Epithelial cell of esophagus (primary cell): ENCODE measurements at regions not wholly inside any gene's neighbourhood (a gene's known extent, or its start where the extent isn't known, plus 50 kb on each side); places are given as distances from the start of the nearest gene placed in this dataset.
"Not testable (repeated sequence)": the region's sequence is repeated elsewhere in the genome, so short reads cannot be mapped to it uniquely, and the experiment has no call there.

Source experiments
- DNase-seq: peaks from one replicate; pipeline ENCODE4 v3.0.0; 2010; ENCODE audit warnings: low read depth
- H3K4me3 ChIP-seq: 2 replicates; pipeline ENCODE4 v1.5.1; 2011; ENCODE audit warnings: mild to moderate bottlenecking, low read length, control low read depth
- TF ChIP-seq, protein P1 (sequence below): IDR thresholded peaks from 2 replicates; pipeline ENCODE4 v1.5.1; 2011; ENCODE audit warnings: low read depth, mild to moderate bottlenecking, low read length, control low read depth, inconsistent platforms; ENCODE audit not compliant: insufficient read depth; ENCODE audit errors: missing control alignments

DNA sequence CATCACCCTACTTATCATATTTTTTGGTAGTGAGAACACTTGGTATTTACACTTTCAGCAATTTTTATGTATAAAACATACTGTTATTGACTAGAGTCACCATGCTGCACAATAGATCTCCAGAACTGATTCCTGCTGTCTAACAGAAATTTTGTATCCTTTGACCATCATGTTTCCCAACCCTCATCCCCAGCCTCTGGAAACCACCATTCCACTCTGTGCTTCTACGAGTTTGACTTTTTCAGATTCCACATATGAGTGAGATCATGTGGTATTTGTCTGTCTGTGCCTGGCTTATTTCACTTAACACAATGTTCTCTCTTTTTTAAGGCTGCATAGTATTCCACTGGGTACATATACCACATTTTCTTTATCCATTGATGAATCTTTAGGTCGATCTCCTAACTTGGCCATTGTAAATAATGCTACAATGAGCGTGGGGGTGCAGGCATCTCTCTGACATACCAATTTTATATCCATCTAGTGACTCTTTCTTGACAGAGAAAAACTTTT is 115.9 kb upstream of the RUNX1 start:
- no peak for DNase-seq
- TF ChIP-seq, protein P1, sequence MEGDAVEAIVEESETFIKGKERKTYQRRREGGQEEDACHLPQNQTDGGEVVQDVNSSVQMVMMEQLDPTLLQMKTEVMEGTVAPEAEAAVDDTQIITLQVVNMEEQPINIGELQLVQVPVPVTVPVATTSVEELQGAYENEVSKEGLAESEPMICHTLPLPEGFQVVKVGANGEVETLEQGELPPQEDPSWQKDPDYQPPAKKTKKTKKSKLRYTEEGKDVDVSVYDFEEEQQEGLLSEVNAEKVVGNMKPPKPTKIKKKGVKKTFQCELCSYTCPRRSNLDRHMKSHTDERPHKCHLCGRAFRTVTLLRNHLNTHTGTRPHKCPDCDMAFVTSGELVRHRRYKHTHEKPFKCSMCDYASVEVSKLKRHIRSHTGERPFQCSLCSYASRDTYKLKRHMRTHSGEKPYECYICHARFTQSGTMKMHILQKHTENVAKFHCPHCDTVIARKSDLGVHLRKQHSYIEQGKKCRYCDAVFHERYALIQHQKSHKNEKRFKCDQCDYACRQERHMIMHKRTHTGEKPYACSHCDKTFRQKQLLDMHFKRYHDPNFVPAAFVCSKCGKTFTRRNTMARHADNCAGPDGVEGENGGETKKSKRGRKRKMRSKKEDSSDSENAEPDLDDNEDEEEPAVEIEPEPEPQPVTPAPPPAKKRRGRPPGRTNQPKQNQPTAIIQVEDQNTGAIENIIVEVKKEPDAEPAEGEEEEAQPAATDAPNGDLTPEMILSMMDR, result no peak
- H3K4me3 ChIP-seq, result no peak overlapping the region

DNA sequence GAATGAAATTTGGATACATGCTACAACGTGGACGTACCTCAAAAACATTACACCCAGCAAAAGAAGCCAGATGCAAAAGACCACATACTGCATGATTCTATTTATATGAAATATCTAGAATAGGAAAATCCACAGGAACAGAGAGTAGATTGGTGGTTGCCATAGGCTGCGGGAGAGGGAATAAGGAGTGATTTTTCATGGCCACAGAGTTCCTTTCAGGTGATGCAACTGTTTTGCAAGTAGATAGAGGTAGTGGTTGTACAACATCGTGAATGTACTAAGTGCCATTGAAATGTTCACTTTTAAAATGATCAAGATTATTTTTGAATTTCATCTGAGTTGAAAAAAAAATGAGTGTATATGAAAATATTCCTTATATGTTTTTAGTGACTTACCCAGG is 115.3 kb upstream of the RUNX1 start:
- no peak overlapping the region for H3K4me3 ChIP-seq
- DNase-seq, result no peak
- TF ChIP-seq, protein P1, result no peak

- no peak overlapping the region for H3K4me3 ChIP-seq
- DNase-seq, result peak; percentile 88
- TF ChIP-seq, protein P1, result no peak
These were observed 114.3 kb upstream of the RUNX1 start for GRCh38 chr21:35163411-35163810.

- H3K4me3 ChIP-seq, result no peak overlapping the region
- no peak for DNase-seq
- TF ChIP-seq, protein P1, result no peak
These were observed 113.7 kb upstream of the RUNX1 start for GRCh38 chr21:35162831-35163230.

DNA sequence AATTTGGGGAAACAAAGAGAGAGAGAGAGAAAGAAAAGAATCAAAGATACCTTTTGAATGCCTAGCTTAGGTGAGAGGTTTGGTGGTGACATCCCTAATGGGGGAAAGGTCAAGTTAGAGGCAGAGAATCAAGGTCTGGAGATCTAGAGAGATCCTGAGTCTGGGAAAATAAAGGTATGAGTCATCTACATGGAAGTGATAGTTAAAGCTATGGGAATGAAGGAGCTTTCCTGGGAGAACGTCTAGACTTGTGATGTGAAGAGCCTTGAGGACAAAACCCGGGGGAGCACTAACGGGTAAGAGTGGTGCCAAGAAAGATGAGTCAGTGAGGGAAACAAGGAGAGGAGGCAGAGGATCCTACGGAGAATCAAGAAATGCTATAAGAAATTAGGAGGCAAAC is 110.8 kb upstream of the RUNX1 start:
- TF ChIP-seq, protein P1, result no peak
- no peak overlapping the region for H3K4me3 ChIP-seq
- peak; percentile 88 for DNase-seq

- DNase-seq, H3K4me3 ChIP-seq: not testable (repeated sequence)
These were observed 108.3 kb upstream of the RUNX1 start for GRCh38 chr21:35157374-35157773.

DNA sequence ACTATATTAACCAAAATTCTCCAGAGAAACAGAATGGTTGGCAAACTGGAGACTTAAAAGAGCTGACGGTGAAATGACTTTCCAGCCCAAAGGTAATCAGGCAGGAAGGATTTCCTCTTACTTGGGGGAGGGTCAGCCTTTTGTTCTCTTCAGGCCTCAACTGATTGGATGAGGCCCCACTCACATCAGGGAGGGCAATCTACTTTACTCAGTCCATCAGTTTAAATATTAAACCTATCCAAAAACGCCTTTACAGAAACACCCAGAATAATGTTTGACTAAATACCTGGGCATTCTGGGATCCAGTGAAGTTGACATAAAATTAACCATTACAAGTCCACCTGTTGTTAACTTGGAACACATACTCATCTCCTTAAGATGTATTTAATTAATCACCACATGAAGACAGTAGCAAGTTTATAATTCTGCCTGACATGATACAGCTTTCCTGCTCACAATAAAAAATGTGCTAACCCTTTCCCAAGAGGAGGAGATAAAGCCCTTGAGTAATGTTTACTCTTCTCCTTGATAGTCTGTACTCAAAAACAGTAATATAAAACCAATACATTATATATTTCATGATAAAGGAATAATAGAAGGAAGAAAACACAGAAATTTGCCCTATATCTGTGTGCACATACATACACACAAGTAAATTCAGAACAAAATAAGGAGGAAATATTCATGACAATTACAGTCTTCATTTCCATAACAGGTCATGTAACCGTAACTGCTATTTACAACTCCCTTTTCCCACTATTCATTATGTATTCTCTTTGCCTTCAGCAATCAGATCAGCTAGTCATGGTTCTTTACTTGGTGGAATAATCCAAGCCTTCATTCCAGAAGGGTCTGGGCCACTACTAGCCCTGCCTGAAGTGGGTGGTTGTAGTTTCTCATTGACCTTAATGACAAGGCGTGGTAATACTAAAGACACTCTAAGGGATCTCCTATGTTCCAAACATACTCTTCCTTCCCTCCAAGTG is 107.5 kb upstream of the RUNX1 start:
- no peak for DNase-seq
- H3K4me3 ChIP-seq, result no peak overlapping the region
- TF ChIP-seq, protein P1, result no peak
